ENCODE measurements at regions not wholly inside any gene's neighbourhood (a gene's known extent, or its start where the extent isn't known, plus 50 kb on each side); places are given as distances from the start of the nearest gene placed in this dataset.

DNA sequence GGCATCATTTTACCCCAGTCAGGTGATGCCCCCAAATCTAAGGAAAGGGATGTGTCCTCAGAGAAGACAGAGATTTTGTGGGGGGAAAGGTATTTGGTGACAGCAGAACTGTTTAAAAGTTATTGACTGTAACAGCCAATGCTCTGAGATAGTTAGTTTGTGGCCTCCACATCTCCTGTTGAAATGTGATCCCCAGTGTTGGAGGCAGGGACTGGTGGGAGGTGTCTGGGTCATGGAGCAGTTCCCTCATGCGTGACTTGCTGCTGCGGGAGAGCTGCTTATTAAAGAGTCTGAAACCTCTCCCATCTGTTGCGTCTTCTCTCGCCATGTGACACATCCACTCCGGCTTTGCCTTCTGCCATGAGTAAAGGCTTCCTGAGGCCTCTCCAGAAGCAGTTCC is 282.8 kb upstream of the FOXQ1 start:
- H3K36me3 Mint-ChIP-seq (ENCODE audit: low read depth), result no peaks in the 10 kb centered on the region
- H3K4me1 Mint-ChIP-seq, result peaks cover 4% of the 10 kb centered on the region
- peaks cover 4% of the 10 kb centered on the region for H3K9me3 Mint-ChIP-seq
- no peak for DNase-seq (ENCODE audit: low read depth, low spot score)
- H3K4me3 Mint-ChIP-seq, result no peak overlapping the region
- TF ChIP-seq CTCF (conservative IDR thresholded peaks at IDR 0.05), result no peak
- no peak overlapping the region for H3K27ac Mint-ChIP-seq (ENCODE audit: unreplicated experiment)
- H3K27me3 Mint-ChIP-seq (ENCODE audit: low read depth), result peaks cover 13% of the 10 kb centered on the region

GRCh38 chr6:1028723-1029122 is 283.2 kb upstream of the FOXQ1 start:
- Mint-ChIP-seq H3K4me3 (no peak overlapping the region), H3K36me3 (ENCODE audit: low read depth) (no peaks in the 10 kb centered on the region), H3K4me1 (peaks cover 4% of the 10 kb centered on the region), H3K27me3 (ENCODE audit: low read depth) (peaks cover 14% of the 10 kb centered on the region), H3K27ac (ENCODE audit: unreplicated experiment) (no peak overlapping the region), H3K9me3 (peaks cover 4% of the 10 kb centered on the region)
- no peak for TF ChIP-seq CTCF (conservative IDR thresholded peaks at IDR 0.05)
- DNase-seq (ENCODE audit: low read depth, low spot score), result no peak

- TF ChIP-seq CTCF (conservative IDR thresholded peaks at IDR 0.05), result no peak
- H3K4me3 Mint-ChIP-seq, result no peak overlapping the region
- H3K4me1 Mint-ChIP-seq, result peaks cover 4% of the 10 kb centered on the region
- no peak overlapping the region for H3K27ac Mint-ChIP-seq (ENCODE audit: unreplicated experiment)
- H3K27me3 Mint-ChIP-seq (ENCODE audit: low read depth), result peaks cover 17% of the 10 kb centered on the region
- H3K36me3 Mint-ChIP-seq (ENCODE audit: low read depth), result no peaks in the 10 kb centered on the region
- H3K9me3 Mint-ChIP-seq, result peaks cover 4% of the 10 kb centered on the region
- no peak for DNase-seq (ENCODE audit: low read depth, low spot score)
Measured at GRCh38 chr6:1027795-1028569, 283.9 kb upstream of the FOXQ1 start.

DNA sequence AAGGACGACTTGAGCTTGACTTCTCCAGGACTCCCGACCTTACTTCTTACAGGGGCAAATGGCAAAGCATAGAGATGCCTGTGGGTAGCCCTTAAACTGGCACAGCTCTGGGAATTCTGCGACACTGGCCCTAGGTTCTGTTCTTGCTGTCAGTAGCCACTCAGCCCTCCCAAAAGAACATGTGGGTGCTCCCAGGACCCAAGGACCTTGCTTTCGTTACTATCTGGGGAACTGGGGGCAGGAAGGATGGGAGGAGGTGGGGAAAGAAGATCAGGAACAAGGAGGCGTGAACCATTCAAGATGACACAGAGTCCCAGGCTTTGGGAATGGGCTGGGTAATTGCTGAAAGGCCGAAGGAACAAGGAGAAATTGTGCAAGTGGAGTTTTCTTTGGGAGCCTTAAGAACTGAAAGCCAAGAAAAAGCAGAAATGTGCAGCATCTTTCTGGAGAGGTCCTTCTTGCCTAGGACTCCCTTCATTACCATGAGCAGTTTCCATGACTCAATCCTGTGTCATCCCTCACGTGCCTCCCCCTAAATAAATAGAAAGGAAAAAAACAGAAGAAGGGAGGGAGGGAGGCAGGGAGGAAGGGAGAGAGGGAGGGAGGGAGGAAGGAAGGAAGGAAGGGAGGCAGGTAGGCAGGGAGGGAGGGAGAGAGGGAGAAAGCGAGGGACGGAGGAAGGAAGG is 284.6 kb upstream of the FOXQ1 start:
- Mint-ChIP-seq H3K4me1 (peaks cover 4% of the 10 kb centered on the region), H3K27me3 (ENCODE audit: low read depth) (peaks cover 17% of the 10 kb centered on the region), H3K36me3 (ENCODE audit: low read depth) (no peaks in the 10 kb centered on the region), H3K9me3 (peaks cover 4% of the 10 kb centered on the region), H3K4me3 (no peak overlapping the region), H3K27ac (ENCODE audit: unreplicated experiment) (no peak overlapping the region)
- TF ChIP-seq CTCF (conservative IDR thresholded peaks at IDR 0.05), result no peak
- no peak for DNase-seq (ENCODE audit: low read depth, low spot score)

GRCh38 chr6:1025821-1026220 is 286.1 kb upstream of the FOXQ1 start:
- Mint-ChIP-seq H3K27me3 (ENCODE audit: low read depth) (peaks cover 17% of the 10 kb centered on the region), H3K36me3 (ENCODE audit: low read depth) (no peaks in the 10 kb centered on the region), H3K4me1 (peaks cover 4% of the 10 kb centered on the region), H3K27ac (ENCODE audit: unreplicated experiment) (no peak overlapping the region), H3K9me3 (peaks cover 9% of the 10 kb centered on the region), H3K4me3 (no peak overlapping the region)
- no peak for TF ChIP-seq CTCF (conservative IDR thresholded peaks at IDR 0.05)
- no peak for DNase-seq (ENCODE audit: low read depth, low spot score)
